Upper lobe of left lung (tissue), 4 donors: ENCODE measurements at regions not wholly inside any gene's neighbourhood (a gene's known extent, or its start where the extent isn't known, plus 50 kb on each side); places are given as distances from the start of the nearest gene placed in this dataset.

Experiments
- CTCF ChIP-seq, 6 experiments: fragments of 450-650 bp in 4 of 6; fragments of 200-600 bp in 2 of 6; sonication (generic) in 2 of 6; IDR thresholded peaks; one replicate each; pipeline ENCODE4 v1.5.1; 2016 to 2019; ENCODE audit warnings: antibody characterized with exemption in 6 of 6
- POLR2A ChIP-seq, 4 donors: fragments of 450-650 bp; IDR thresholded peaks; one replicate each; pipeline ENCODE4 v1.5.1; 2016 to 2017; ENCODE audit warnings: antibody characterized with exemption in 4 of 4, mild to moderate bottlenecking in 2 of 4

- TF ChIP-seq CTCF (IDR thresholded peaks at IDR 0.05) (no peak), POLR2A (IDR thresholded peaks at IDR 0.05) (no peak)
Measured at GRCh38 chrX:79287724-79288123, 79.4 kb downstream of the ITM2A start.
